Ovary (tissue), 3 donors: ENCODE measurements at regions not wholly inside any gene's neighbourhood (a gene's known extent, or its start where the extent isn't known, plus 50 kb on each side); places are given as distances from the start of the nearest gene placed in this dataset.

ENCODE experiments used
- CTCF ChIP-seq, 3 donors: fragments of 450-650 bp in 2 of 3; fragments of 200-600 bp in 1 of 3; IDR thresholded peaks; one replicate each; pipeline versions ENCODE4 v1.5.1 to v1.8.0; 2016 to 2022; ENCODE audit warnings: antibody characterized with exemption in 3 of 3, mild to moderate bottlenecking in 1 of 3
- EP300 ChIP-seq: sonication (generic); formaldehyde crosslinking; IDR thresholded peaks from one replicate; pipeline ENCODE4 v1.6.1; 2017; ENCODE audit warnings: antibody characterized with exemption
- donor health status: DM: no; HTN: no; CAD: no.

- TF ChIP-seq CTCF (IDR thresholded peaks at IDR 0.05) (no peak), EP300 (no peak)
Measured at GRCh38 chr21:20942523-20942922, 55.7 kb upstream of the NCAM2 start.
